Stimulated activated CD8-positive, alpha-beta memory T cell treated with anti-CD3 and anti-CD28 coated beads, Interleukin-4, amount 100 ng/mL, for 24 hours (primary cell): ENCODE measurements at regions not wholly inside any gene's neighbourhood (a gene's known extent, or its start where the extent isn't known, plus 50 kb on each side); places are given as distances from the start of the nearest gene placed in this dataset.

Experiments
- DNase-seq: peaks from one replicate; pipeline ENCODE4 v3.0.0-alpha.2; 2020; ENCODE audit warnings: low read depth

DNA sequence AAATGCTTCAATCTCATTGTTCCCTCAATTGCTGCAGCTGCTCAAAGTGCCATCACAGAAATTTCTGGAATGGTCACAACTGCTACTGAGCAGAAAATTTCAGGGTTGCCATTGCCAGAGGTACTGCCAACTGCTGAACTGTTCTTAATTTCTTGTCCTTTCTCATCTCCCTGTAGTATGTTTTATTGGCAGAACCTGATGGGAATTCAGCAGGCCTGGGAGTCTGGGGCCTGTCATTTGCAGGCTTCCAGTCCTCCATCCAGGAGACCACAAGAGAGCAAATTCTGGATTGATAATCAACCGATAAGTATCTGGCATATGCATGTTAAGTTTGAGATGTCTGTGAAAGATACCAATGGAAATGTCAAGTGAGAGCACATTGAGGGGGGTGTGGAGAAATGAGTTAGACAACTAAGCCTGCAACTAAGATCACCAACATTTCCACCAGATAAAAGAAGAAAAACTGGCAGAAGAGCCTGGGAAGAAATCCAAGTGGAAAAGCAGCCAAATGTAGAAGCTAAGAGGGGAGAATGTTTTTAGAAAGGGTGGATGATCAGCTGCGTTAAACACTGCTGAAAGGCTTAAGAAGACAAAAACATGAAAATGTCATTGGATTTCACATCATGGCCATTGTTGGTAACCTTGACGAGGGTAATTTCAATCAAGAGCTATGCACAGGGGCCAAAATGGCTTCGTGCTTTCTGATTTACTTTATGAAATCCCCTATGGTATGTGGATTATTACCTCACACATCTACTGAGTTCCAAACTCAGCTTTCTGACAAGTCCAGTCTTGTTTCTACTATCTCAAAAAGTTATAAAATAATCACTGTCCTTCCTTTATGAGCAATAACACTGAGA lies 648.1 kb downstream of the PLPP3 start:
- no peak for DNase-seq

DNA sequence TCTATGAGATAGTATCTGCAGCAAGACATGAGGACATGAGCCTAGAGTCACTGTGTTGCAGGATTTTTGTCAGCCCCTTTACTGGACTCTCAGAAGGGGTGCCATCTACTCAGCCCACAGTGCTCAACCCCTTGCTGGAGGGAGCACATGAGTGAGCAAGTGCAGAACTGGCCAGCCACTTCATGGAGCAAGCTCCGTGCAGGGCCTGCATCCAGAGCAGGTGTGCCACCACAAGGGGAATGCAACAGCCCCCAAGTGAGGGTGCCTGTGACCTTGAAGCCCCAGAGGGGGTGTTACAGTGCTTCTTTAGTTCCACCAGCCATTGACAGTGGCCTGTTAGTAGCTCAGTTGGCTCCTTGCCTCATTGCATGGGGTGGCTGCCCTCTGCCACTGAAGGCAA lies 649.7 kb downstream of the PLPP3 start:
- no peak for DNase-seq

DNA sequence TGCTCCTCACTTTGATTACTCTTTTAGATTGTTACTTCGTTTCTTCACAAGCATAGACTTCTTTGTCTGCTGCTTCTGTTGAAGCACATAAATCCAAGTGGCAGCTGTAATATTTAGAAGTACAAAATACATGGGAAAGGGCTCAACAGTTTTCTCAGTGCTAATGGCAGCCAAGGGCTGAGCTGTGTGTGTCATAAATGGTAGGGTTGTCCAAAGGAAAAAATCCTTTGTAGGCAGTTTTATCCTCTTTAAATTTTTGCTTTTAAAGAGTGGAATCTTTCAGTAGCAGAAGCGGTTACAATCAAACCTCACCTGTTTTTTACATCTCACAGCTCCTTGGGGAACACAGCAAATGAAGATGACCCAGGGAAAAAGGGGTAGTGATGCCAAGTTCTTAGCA lies 650.8 kb downstream of the PLPP3 start:
- DNase-seq = no peak

DNA sequence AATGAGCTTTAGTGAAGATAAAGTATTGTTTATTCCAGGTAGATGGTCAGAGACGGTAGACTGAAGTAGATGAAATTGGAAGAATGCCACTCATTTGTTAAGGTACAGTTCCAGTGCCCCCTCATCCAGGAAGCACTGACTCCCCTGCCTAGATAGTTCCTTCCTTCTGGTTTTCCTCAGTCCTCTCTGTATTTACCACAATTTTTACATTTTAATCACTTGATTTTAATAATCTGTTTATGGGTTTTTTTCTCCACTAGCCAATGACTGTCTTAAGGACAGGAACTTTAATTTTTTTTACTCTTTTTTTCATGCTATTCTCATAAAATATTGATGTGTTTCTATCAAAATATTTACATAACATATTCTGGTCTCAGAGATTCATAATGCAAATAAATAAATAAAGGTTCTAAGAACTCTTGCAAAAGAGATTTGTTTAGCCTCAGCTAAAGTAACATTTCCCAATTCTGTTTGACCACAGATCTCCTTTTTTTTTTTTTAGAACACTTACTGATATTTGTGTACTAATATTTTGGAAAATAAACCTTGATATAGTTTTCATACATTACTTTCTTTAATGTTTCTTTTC lies 651.6 kb downstream of the PLPP3 start:
- DNase-seq = no peak

DNA sequence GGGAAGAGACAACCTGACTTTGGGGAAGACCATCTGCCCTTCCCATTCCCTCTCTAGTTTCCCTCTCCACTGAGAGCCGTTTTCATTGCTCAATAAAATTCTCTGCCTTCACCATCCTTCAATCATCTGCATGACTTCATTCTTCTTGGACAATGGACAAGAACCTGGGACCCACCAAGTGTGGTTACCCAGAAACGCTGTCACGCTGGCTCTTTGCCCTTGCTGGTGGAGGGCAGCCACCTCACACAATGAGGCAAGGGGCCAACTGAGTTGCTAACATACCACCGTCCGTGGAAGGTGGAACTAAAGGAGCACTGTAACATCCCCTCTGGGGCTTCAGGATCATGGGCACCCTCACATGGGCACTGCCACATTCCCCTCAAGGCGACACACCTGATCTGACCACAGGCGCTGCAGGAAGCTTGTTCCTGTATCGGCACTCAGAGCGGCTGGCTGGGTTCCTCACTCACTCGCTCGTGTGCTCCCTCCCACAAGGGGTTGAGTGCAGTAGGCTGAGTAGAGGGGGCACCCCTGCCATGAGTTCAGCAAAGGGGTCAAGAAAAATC lies 652.4 kb downstream of the PLPP3 start:
- DNase-seq = no peak

DNA sequence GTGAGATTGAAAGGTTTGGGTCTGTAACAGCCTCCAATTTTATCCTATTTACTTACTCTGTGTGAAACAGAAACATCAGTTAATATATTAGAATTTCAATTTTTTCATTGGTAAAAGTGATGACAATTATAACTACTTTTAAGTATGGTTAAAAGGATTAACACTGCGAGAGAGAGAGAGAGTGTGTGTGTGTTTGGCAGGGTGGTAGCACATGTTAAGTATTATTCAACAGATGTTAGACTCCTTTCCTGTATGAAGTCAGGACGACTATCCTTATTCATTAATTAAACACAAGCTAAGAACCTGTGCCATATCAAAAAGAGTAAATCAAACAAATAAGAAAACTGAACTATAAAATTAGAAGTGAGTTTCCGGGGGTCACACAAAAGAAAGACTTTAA lies 662.5 kb downstream of the PLPP3 start:
- no peak for DNase-seq

DNA sequence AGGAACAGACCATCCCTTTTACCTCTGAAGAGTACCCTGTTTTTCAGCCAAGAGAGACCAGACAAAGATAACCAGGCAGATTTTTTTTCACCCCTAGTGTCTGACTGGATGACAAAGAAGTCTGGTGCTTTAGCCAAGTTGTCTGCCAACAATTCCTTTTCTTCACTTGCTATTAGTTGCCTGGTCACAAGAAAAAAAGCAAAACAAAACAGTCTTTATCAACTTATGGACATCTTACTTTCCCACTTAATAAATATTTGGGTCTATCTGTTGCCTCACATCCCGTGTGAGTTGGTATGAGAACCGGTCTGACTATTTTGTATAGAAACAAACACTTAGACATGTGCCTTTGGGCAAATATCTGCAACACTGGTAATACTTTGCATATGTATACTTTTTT lies 662.9 kb downstream of the PLPP3 start:
- DNase-seq = no peak

DNA sequence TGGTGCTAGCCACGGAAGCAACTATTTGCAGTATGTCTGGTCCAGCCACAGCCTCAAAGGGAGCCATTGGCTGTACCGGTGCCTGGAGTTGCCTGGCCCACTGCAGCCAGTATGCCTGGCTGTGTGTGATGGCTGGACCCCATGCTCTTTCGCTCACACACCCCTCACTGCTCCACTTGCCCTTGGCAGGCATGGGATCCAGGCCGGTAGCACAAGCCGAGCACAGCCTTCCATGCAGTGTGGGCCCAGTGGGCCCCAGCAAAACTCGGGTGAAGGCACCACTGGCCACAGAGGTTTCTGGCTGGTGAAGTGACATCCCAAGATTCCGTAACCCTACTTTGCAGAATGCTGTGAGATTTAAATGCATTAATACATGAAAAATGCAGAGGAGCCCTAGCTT lies 665.8 kb downstream of the PLPP3 start:
- DNase-seq = no peak

DNA sequence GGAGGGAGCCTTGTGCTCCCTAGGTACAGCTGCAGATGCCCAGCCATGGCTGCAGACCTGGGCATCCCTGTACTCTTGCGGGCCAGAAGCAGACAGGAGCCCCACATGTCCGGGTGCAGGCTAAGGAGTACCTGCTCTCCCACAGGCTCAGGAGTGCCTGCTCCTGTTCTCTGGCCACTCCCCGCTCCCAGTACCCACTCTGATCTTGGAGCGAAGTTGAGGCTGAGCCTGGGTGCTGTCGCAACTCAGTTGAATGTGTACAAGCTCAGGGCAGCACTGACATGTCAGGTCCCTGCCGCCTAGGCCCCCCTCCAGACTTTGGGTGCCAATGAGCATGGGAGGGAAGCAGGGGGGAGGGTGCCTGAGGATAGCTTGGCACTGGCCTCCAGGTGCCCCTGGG lies 666.9 kb downstream of the PLPP3 start:
- DNase-seq = no peak

DNA sequence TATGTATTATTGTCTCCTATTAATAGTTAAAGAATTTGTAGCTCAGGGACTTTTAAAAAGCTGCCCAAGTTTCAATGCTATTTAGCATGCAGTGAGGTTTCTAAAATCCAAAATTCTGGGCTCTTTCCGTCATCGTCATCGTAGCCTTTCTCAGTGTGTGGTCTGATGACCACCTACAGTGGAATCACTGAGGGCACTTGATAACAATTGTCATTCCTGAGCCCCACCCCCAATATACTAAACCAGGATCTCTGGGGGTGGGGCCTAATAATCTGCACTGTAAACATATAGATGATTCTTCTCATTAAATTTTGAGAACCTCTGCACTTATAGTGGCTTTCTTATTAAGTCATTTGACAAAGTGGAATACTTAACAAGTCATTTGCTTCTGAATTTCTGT lies 674.8 kb downstream of the PLPP3 start:
- no peak for DNase-seq

DNA sequence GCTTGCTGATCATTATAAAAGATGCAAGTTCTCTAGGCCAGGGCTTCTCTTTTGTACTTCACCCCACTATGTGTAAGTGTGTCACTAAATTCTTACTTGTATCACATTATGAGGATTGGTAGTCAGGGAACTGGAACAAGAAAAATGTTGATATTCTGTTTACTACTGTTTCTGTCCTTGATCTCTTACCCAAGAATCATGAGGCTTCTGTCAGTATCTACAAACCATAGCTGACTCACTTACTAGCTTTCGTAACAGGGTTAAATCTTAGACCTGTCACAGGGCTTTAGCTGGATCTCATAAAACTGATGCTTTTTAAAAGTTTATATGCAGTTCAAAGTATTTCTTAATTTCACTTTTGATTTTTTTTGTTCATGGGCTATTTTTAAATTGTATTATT lies 681.2 kb downstream of the PLPP3 start:
- no peak for DNase-seq

DNA sequence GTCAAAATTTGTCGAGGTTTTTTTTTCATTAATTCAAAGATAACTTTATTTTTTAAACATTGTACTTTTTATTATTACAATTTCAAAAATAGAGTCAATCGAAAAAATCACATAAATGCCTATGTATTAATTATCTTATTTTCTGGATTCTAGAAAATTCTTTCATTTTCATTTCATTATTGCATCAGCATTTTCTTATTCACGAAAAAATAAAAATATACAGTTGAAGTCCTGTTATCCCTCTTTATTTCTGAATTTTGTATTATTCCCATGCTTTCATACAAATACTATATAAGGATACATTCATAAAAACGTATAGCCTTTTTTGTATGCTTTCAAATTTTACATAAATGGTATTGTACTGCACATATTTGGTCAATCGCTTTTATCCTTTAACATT lies 681.0 kb upstream of the USP24 start:
- no peak for DNase-seq

DNA sequence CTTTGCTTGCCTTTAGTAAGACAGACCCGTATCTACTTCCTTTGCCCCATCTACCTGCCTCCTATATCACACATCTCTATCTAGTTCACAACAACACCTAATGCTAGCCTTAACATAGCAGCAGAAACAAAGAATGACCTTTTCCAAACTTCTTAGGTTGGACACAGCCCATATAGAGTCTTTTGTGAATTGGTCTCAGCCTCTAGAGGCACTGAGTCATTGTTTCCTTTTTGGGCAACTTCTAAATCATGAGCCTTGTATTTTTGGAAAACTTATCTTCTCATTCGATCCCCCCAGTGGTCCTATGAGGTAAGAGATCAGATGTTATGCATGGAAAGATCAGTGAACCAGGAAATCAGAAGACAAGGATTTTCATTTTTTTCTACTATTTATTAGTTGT lies 679.4 kb upstream of the USP24 start:
- no peak for DNase-seq

DNA sequence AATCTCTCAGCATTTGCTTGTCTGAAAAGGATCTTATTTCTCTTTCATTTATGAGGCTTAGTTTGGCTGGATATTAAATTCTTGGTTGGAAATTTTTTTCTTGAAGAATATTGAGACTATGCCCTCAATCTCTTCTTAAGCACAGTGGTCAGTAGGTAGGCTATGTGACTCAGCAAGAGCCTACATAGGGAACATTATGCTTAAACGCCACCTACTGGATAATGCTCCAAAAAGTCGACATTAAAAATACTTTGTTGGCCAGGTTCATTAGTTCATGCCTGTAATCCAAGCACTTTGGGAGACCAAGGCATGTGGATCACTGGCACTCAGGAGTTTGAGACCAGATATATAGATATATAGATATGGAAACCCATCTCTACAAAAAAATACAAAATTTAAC lies 678.0 kb upstream of the USP24 start:
- no peak for DNase-seq

DNA sequence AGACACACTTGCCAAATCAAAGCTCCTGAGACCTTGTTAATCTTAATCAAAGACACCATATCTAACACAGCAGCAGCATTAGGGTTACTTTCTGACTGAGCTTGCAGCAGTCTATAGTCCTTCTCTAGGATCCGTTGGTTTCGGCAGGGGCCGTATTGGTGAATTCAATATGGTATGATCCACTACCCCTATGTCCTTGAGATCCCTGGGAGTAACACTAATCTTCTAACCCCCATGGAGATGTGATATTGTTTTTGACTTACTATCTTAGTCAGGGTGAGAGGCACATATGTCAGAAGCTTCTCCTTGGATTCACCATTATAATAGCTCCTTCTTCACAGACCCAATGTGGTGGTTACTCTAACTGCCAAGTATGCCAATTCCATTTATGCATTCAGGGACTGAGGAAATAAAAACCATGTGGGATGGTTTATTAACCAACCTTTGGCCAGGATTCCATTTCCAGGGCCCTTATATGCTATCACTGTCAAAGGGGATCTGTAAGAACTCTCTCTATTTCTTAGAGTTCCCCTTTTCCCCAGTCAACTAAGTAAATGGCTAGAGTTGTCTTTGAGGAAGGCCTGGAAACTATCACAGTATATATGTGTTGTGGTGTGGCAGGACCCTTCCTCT lies 673.6 kb upstream of the USP24 start:
- no peak for DNase-seq

DNA sequence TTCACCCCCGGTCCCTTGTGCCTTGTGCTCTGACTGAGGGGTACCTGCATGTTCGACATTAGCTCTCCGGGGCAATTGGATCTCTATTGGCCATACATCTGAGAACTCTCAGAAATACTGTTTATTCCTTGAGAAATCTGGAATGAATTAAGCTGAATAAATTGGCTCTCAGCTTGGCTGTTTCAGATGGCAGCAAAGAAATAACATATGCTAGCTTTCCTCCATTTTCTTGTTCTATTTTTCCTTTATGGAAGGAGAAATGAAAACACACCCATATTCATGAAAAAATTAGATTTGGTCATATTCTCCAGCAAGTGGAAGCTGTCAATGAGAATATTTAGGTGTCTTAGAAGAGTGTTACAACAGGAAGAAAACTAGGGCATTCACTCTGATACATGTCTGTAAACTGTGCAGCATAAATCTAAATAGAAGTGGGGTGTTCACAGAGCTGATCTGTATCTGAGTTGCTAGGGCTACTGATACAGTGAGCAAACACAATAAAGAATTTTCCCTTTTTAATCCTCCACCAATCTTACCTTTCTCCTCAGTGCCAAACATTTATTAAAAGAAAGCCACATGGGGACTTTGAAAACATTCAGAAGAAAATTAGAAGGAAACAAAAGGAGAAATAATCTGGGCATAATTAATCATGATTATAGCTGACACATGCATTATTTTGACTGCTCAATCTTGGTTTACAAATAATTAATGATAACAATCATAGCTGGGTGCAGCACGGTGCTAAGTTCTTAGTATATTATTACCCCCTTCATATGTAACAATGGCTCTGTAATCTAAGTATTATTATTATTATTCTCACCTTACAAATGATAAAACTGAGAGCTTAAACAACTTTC lies 671.9 kb upstream of the USP24 start:
- no peak for DNase-seq

DNA sequence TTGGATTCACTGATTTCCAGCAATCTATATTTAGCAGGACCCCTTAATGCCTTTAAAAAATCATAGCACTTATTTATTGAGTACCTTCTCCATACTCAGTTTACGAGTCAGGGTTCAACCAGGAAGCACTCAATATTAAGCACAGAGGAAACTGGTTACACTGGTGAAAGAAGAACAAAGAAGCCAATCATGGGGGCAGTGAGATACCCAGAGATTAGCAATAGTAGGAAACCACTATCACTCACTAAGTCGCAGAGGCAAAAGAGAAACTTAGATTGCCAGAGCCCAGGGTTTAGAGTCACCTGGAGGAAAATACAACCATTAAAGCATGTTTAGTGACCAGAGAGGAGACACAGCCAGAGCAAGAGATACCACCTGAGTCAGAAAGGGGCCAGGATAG lies 670.5 kb upstream of the USP24 start:
- no peak for DNase-seq

DNA sequence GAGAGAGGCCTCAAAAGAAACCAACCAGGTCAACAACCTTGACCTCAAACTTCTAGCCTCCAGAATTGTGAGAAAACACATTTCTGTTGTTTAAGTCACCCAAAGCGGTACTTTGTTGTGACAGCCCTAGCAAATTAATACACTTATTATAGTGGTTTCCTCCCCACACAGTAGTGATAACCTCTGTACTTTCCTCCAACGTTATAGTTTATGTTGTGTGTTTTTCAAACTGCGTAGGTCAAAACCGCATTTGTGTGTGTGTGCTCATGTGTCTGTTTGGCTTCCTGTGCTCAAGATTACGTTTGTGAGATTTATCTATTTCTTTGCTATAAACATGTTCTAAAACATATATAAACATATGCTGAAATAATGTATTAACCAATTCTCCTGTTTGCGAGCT lies 667.8 kb upstream of the USP24 start:
- DNase-seq = no peak

DNA sequence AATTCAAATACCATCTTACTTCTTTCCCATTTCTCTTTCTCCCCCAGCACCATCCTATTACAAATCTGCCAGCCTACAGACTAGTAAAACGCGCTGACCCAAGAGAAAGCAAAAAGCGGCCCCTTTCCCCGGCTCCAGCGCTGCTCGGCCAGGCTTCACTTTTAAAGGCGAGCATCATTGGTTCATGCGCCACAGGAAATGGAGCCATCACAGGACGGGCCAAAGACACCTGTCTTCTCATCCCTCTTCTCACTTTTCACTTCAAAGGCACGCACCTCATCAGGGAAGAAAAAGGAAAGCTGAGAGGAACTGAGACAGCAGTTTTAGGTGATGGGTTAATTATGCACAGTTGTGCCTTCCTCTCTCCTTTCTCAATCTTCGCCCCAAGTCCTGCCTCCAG lies 664.2 kb upstream of the USP24 start:
- no peak for DNase-seq

DNA sequence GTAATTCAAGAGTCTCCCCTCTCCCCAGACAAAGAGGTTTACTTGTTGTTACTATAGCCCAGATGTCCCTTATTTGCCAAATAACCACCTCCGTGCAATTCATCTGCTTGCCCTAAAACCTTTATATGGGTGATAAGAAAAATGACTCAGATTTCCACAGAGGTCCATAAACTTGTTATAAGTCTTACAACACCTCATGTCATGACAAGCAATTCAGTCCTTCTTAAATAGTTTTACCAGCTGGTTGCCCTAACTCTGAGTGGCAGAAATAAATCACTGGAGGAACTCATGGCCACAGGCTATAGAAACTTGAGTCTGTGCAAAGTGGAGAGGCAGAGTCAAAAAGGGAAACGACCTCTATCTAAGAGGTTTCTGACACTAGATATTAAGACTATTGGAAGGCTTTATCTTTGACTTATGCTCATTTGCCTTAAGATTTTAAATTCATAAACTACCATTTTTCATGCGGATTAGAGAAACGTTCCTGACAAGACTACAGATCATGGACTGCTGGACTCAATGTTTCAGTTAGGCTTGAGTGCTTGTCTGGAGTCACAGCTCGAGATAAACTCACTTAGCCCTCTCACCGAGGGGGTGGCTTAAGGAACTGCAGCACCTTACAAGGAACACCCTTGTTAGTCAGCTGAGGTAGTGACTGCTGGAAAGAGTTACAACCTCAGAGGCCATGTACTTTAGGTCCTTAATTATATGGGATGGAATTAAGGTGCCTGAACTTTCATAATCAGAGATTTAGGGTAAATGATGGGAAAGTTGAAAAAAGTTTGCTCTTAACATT lies 662.5 kb upstream of the USP24 start:
- DNase-seq = no peak

DNA sequence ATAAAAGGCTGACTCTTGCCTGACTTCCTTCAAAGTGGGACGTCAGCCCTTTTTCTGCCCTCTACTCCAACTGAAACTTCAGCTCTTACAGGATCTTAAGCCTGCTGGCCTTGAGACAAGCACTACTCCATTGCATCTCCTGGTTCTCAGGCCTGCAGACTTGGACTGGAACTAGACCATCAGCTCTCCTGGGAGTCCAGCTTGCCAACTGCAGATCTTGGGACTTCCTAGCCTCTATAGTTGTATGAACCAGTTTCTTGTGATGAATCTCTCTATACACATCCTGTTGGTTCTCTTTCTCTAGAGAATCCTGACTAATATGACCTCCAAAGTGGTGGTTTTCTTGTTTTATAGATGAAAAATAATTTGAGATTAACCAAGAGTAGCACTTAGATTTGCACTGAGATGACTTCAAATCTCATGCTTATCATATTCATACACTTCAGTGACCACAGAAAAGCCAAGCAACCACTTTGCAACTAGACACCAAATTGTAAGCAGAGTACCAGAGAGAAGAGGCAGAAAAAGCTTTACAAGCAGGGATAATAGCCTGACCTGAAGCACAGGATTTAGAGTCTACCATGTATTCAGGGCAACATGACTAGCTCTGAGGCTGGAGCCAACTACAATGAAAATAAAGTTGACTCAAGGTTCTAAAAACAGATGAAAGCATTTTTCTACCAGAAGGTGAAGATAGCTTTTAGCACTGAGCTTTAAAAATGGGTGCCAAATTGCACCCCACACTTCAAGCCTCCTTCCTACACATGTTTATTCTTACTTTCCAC lies 661.3 kb upstream of the USP24 start:
- DNase-seq = no peak
